GM21619 (cell line): ENCODE measurements at regions not wholly inside any gene's neighbourhood (a gene's known extent, or its start where the extent isn't known, plus 50 kb on each side); places are given as distances from the start of the nearest gene placed in this dataset.

Experiments
- ATAC-seq: cut with Tn5 transposase; IDR thresholded peaks from one replicate; pipeline ENCODE4 v1.9.1; 2021; ENCODE audit not compliant: unreplicated experiment

GRCh38 chr2:2523461-2524347 is 192.6 kb upstream of the MYT1L start:
- no peak for ATAC-seq

GRCh38 chr2:2520401-2520811 is 189.3 kb upstream of the MYT1L start:
- no peak for ATAC-seq

GRCh38 chr2:2519381-2519780 is 188.3 kb upstream of the MYT1L start:
- no peak for ATAC-seq

- no peak for ATAC-seq
These were observed 186.3 kb upstream of the MYT1L start for GRCh38 chr2:2517399-2517798.

- ATAC-seq = no peak
These were observed 185.3 kb upstream of the MYT1L start for GRCh38 chr2:2516386-2516785.

- ATAC-seq = no peak
These were observed 181.9 kb upstream of the MYT1L start for GRCh38 chr2:2512931-2513330.

- no peak for ATAC-seq
These were observed 176.4 kb upstream of the MYT1L start for GRCh38 chr2:2507417-2507997.

- ATAC-seq = no peak
These were observed 175.5 kb upstream of the MYT1L start for GRCh38 chr2:2506536-2506935.

- ATAC-seq = no peak
These were observed 174.5 kb upstream of the MYT1L start for GRCh38 chr2:2505604-2506003.

GRCh38 chr2:2503864-2504418 is 172.9 kb upstream of the MYT1L start:
- no peak for ATAC-seq

- no peak for ATAC-seq
These were observed 171.1 kb upstream of the MYT1L start for GRCh38 chr2:2502201-2502549.

GRCh38 chr2:2501454-2502200 is 170.6 kb upstream of the MYT1L start:
- no peak for ATAC-seq

GRCh38 chr2:2495606-2496005 is 164.5 kb upstream of the MYT1L start:
- ATAC-seq = no peak

GRCh38 chr2:2493496-2493895 is 162.4 kb upstream of the MYT1L start:
- ATAC-seq = no peak

- ATAC-seq = no peak
These were observed 161.7 kb upstream of the MYT1L start for GRCh38 chr2:2492800-2493199.

GRCh38 chr2:2491964-2492363 is 160.9 kb upstream of the MYT1L start:
- ATAC-seq = no peak

GRCh38 chr2:2484301-2484700 is 153.2 kb upstream of the MYT1L start:
- no peak for ATAC-seq

GRCh38 chr2:2482851-2483250 is 151.8 kb upstream of the MYT1L start:
- ATAC-seq = no peak

- no peak for ATAC-seq
These were observed 141.8 kb upstream of the MYT1L start for GRCh38 chr2:2472881-2473280.

- ATAC-seq = no peak
These were observed 141.0 kb upstream of the MYT1L start for GRCh38 chr2:2472044-2472443.

GRCh38 chr2:2466534-2466933 is 135.5 kb upstream of the MYT1L start:
- ATAC-seq = no peak

GRCh38 chr2:2464643-2465042 is 133.6 kb upstream of the MYT1L start:
- no peak for ATAC-seq
